ENCODE measurements at regions not wholly inside any gene's neighbourhood (a gene's known extent, or its start where the extent isn't known, plus 50 kb on each side); places are given as distances from the start of the nearest gene placed in this dataset.

DNA sequence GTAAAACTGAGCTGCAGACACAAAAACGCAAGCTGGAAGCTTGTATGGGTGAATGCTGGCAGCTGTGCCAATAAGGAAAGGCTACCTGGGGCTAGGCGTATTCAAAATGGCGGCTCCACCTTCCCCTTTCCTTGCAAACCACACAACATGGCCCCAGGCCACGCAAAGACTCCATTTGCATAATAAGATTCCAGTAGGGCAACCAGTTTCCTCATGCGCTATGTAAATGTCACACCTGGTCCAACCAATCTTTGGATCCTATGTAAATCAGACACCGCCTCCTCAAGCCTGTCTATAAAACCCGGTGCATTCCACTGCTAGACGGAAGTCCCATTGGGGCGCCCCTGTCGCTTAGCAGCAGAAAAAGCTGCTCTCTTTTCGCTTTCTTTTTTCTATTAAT lies 505.9 kb upstream of the BTBD3 start:
- no peak for DNase-seq (ENCODE audit: low spot score)

DNA sequence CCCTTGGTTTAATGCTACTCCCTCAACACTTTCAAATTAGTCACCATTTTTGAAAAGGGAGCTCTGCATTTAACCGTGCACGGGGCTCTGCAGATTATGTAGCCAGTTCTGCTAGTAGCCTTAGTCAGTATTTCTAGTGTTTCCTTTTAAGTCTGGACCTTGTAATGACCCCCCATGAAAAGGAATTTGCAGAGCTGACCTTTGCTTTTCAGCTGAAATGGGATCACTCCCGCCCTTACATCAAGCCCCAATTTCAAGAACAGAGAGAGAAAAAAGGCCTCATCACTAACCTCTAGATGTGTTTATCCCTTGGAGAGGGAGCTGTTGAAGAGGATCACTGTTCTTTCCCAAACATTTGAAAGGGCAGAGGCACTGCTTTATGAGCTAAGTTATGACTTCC lies 490.7 kb upstream of the BTBD3 start:
- no peak for DNase-seq (ENCODE audit: low spot score)

DNA sequence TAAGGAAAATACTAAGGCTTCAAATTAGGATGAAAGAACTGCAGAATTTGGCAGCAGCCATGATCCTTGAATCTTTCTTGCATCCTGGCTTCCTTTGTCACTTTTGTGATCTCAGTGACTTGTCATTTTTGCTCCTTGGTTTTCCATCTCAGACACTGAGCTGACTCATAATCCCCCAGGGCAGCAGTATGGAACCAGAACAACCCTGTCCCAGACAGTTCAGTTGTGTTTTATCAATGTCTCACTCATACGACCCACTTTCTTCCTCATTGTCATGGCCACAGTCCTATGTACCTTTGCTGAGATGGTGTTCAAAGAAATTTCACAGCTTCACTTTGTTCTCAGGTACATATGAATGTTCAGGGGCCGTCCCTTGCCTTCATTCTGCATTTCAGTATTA lies 488.5 kb upstream of the BTBD3 start:
- DNase-seq (ENCODE audit: low spot score), result no peak

DNA sequence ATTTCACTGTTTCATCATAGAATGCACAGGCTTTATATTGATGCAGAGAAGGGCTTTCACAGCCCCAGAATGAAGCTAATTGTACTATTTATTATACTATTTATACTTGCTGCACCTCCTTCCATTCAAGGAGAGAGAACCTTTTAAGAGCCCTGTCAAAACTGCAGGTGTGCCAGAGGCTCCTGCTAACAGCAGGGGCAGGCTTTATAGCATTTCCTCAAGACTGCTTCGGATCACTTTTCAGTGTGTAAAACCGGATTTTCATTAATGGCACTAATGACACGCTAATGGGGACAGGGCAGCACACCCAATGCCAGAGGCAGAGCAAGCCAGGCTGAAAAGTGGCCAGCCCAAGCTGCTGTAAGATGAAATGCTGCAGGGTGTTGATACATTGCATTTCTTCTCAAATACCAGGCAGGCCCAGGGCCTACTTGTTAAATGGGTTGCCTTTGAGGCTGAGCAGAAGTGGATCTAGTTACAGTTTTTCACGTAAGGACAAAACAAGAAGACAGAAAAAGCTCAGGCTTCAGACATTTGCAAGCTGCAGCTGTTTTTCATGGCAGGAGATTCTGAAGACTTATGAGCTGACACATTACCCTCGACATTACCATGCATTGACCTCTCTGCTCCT lies 487.7 kb upstream of the BTBD3 start:
- DNase-seq (ENCODE audit: low spot score), result no peak

DNA sequence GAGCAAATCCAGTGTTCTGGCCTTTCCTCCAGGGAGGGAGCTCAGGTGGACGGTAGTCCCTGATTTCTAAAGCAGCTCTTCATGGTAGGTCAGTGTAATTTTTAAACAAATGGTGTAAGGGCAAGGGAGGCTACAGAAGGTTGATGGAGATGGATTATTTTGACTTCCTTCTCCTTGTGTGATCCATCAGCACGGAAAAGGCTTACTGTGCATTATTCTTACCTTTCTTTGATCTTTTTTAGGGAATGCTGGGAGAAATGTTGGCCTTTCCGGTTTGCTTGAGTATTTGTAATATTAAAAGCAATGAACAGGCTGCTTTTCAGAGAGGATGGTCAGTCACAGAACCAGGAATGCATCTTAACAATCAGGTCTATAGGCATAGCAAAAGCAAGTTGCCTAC lies 487.0 kb upstream of the BTBD3 start:
- no peak for DNase-seq (ENCODE audit: low spot score)

DNA sequence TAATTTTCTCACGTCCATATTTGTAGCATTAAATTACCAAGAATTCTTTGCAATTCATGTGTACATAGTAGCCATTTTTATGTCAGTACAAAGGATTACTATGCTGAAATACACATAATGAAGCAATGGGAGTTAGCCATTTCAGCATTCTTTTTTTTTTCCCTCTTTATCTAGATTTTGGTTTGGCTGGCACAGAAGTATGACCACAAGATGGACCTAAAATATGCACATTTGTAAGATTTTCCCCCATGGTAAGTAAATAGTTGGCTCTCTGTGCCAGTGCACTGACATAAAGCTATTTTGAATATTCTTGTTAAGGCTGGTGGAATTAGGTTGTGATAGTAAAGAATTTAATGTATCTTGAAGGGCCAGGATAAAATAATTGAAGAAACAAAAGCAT lies 486.1 kb upstream of the BTBD3 start:
- no peak for DNase-seq (ENCODE audit: low spot score)

DNA sequence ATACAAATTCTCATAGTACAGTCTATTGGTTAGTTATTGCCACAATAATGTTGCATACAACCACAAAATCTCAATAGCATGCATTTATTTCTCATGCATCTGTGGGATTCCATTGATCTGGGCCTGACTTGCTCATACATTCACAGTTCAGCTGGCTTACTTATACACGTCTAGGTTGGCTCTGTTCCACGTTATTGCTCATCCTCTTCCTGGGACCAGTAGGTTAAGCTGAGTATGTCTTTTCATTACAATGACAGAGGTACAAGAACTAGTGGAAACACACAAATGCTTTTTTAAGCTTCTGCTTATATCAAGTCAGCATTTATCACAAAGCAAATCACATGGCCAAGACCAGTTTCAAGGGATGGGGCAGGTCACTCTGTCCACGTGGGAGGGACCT lies 485.3 kb upstream of the BTBD3 start:
- no peak for DNase-seq (ENCODE audit: low spot score)

DNA sequence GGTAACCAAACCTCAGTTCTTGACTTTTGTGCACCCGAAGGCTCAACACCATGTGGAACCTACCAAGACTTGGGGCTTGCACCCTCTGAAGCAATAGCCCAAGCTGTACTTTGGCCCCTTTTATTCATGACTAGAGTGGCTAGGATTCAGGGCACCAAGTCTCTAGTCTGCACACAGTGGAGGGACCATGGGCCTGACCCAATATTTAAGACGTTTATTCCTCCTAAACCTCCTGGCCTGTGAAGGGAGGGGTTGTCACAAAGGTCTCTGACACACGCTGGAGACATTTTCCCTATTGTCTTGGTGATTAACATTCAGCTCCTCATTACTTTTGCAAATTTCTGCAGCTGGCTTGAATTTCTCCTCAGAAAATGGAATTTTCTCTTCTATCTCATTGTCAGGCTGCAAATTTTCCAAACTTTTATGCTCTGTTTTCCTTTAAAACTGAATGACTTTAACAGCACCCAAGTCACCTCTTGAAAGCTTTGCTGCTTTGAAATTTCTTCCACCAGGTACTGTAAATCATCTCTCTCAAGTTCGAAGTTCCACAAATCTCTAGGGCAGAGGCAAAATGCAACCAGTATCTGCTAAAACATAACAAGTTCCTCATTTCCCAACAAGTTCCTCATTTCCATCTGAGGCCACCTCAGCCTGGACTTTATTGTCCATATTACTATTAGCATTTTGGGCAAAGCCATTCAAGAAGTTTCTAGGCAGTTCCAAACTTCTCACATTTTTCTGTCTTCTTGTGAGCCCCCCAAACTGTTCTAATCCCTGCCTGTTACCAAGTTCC lies 481.4 kb upstream of the BTBD3 start:
- no peak for DNase-seq (ENCODE audit: low spot score)

DNA sequence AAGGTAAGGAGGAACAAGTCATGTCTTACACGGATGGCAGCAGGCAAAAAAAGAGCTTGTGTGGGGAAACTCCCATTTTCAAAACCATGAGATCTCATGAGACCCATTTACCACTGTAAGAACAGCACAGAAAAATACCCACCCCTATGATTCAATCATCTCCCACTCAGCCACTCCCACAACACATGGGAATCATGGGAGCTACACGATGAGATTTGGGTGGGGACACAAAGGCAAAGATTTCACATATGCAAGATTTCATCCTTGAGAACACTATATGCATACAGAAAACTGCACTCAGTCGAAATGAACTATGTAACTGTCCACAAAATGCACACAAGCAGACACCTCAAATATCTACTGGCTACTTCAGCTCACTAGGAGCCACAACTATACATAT lies 480.6 kb upstream of the BTBD3 start:
- DNase-seq (ENCODE audit: low spot score), result no peak

DNA sequence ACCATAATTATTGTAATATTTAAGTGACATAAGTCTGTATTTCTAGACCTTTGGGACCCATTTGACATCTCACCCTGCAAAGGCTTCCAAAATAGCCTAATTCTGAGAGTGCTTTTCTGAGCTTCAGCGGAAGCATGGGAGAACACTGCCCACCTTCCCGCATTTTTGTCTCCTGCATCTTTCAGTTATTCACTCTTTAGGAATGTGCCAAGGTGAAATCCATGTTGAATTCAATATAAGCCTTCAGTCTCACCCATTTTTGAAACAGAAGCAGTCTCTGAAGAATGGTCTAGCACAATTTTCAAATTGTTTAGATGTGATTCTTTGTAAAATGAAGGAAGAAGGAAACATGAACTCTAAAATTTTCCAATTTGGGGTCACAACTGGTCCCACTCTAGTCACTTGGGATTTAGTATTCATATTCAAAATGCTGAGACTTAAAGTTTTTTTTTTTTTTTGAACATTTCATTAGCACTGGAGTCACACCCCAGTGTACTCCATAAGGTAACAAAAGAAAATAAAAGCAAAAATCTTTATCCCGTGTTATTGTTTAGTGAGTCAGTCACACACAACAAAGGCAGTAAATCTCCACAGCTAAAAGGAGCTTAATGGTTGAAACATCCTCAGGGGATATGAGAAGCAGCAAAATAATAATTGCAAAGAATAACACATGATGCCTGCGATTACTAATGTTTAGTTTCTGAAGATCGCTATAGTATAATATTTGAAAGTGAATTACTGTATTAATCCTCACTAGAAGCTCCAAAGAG lies 479.9 kb upstream of the BTBD3 start:
- DNase-seq (ENCODE audit: low spot score), result no peak

DNA sequence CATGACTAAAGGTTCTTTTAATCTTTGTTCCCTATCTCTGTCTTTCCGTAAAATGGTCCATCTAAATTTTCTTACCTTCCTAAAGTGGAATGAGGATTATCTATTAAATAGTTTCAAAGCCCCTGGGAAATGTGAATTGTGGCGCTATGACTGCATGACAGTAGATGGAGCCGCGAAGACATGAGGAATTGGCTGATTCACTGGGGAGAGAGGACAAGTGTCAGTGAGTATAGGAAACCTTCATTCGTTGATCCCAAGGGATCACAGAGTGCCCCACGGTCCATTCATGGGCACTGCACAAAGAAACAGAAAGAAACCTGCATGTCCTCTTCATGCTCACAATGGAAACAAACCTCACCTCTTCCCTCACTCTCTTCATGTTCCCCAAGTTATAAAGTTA lies 479.3 kb upstream of the BTBD3 start:
- no peak for DNase-seq (ENCODE audit: low spot score)

DNA sequence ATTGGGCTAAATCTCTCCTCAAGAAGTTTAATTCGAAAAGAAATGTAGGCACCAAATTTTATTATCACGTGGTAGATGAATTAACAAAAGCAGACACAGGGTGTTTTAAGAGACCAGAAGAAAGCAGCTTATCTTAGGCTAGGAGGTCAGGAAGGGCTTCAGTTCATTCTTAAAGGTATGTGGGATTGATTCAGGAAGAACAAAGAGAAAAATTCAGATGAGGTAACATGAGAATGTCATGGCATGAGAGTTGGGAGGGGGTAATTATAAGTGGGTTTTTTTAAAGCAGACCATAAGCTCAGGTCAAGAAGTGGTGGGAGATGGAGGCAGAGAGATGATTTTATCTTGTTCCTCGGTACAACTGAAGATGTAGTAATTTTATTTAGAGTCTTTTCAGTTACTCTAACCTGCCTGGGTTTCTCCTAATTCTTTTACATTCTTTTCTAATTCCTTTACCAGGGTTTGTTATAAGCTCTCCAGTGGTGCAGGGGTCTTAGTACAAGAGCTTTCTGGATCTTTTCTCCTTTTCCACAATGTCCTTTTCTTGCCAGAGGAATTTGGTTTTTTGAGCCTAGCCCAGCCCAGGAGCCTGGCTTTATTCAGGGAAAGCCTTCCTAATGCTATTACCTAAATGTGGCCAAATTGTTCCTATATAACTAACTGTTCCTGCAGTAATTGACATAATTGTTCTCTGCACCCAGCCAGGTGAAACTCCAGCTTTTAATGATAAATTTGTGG lies 474.1 kb upstream of the BTBD3 start:
- no peak for DNase-seq (ENCODE audit: low spot score)

DNA sequence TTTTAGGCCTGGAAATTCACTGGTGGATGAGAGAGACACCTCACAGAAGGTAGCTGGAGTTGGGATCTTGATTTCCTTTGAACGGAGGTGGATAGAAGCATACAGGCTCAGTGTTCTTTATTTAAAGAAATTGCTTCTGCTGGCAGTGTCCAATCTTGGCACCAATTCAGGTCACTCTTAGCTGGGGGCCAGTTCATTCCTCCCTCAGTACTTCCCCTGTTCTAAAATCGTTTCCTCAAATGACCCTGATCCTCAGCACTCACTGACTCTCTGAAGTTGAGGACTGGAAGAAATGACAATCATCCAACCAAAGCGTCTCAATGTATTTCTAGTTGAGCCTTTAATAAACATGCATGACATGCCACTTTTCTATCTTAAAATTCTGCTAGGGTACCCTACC lies 472.5 kb upstream of the BTBD3 start:
- no peak for DNase-seq (ENCODE audit: low spot score)

DNA sequence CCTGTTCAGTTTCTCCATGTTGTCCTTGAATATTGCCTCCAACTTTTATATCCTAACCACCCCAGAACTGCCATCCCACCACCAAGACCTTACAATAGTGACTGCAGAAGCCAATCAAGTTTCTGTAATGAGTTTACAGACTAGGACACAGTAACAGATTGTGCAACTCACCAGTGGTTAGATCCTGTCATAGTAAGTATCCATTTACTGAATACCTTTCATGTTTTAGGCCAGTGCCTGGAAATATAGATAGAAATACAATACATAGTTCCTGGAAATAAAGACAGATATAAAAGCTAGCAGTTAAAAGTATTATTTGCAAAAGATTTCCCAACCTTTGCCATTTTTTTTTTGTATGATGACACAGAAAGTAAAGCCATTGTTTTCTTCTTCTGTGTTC lies 471.8 kb upstream of the BTBD3 start:
- DNase-seq (ENCODE audit: low spot score), result no peak

DNA sequence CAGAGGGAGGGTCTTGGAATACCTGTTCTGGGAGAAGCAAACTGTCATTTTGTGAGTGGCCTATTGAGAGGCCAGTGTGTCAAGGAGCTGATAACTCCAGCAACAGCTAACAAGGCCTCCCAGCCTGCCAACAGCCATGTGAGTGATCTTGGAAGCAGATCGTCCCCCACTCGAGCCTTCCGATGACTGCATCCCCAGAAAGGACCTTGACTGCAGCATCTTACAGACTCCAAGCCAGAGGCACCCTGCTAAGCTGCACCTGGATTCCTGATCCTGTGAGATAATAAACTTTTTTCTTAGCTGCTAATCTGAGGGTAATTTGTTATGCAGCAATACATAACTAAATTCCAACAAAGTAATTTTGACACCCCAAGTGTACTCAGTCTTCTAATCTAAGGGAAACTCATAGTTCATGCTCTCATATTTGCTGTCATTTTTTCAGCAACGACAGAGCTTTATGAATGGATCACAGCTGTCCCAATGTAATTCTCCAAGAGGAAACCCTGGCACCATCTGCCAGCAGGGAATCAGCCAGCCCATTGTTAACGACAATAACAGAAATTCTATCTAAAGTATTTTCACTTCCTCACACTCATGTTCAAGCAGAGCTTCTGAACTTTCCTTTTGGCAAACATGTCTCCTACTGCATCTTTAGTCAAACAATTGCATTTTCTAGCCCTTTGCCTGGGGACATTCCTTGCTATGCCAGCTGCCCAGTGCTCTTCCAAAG lies 470.2 kb upstream of the BTBD3 start:
- no peak for DNase-seq (ENCODE audit: low spot score)

DNA sequence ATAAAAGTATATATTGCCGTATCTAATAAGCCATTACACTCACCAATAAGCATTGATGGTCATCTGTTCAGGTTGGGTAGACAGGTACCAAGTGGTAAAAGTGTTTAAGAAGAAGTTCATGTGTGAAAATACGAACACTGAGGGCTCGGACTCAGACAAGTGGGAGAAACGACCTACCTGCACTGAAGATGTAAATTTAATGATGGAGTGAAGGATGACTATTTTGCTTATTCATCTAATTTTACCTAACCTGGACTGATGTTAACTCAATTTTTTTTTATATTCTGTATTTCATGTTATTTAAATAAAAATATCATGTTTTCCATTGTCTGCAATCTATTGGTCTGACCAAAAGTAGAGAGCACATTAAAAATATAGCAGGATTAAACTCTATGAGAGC lies 469.1 kb upstream of the BTBD3 start:
- no peak for DNase-seq (ENCODE audit: low spot score)

DNA sequence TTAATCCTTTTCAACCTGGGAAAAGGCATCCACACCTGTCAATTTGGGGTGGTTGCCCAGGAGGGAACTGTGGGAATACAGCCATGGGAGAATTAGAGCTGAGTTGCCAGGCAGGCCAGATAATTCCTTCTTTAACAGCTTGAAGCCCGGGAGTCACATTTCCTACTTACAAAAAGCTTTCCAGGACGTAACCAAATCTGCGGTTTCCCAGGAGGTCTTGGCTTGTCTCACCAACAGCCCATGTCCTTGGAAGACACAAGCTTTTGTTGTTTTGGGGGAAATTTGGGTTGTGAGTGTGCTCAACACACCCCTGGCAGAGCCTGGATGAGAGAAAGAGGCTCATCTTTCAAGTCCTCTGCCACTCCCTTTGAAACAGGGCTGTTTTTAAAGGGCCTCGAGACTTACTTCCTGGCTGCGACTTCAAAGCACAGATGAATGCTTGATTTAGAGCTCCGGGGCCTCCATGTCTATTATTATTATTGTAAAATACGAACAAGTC lies 465.9 kb upstream of the BTBD3 start:
- no peak for DNase-seq (ENCODE audit: low spot score)

DNA sequence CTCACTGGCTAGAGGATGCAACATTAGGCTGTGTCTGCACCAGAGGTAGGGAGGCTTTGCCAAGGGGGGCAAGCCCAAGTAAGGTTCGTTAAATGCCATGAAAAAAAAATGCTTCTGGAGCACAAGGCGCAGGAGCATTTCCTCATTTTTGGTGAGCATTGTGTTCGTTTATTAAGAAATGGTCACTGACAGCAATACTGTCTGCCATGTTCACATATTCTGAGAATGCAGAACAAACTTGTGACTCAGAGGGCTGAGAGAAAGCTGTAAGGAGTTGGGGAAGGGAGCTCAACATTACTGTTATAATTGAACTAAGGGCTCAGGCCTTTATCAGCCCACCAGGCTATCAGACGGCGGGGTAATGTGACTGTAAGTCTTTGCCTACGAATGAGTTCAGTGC lies 465.4 kb upstream of the BTBD3 start:
- no peak for DNase-seq (ENCODE audit: low spot score)

DNA sequence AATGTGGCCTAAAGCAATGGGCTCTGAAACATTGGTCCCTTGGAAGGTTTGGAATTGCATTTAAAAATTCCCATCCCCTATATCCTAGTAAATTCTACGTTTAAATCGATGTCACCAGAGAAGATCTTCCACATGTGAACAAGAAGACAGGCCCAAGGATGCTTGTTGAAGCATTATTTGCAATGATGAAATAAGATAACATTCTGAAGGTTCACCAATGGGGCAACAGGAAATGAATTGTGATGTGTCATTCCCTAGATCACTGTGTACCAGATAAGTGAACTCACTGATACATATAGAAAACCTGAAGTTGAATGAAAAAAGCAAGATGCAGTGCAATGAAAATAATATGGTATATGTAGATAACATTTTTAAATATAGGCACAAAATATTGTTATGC lies 464.3 kb upstream of the BTBD3 start:
- no peak for DNase-seq (ENCODE audit: low spot score)

DNA sequence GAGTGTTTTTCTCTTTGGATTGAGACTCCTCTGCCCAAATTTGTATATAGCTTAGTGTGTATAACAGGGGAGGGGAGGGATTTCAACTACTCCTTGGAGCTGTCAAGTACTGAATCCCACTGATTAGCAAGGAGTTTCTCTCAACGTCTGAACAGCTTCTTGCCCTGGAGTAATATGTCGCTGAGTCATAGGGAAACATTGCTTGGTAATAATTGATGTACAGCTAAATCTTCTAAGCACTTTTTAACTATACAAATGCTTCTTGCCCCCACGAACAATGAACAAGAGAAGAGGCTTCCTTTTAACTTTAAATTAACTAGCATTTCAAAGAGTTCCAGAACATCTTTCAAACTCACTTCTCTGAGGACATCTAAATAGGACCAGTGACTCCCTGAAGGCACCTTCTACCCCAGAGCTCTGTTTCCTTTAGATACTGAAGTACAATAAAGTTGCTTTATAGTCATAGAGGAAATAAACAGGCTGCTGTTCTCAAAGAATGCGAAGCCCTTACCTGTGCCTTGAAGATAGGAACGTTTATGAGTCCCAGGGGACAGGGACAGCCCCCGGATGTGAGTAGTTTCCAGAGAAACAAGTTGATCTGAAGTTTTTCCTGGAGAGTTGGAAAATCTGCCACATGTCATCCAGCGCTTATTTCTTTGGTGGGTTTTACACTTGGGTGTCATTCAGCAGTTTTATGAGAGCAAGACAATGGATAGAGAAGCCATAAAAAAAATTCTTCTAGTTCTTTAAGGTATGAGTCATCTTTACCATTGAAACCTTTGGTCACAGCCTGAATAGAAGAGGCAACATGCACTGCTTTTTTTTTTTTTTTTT lies 462.5 kb upstream of the BTBD3 start:
- DNase-seq (ENCODE audit: low spot score), result peak; percentile 5

DNA sequence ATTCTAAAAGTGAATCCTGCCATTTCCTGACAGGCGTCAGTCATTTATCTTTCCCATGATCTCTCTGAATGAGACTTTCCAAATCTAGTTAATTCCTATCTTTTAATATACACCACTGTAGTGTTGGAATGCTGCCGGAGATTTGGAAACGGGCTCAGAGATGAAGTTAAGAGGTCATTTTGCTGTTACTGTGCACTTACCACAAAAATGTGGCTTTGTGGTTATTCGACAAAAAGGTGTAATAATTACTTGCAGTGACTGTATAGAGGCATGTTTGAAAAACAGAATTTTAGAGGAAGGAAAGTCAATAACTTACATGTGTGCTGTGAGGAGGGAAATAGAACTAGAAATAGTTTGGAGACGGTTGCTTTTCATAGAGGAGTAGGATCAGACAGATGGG lies 460.2 kb upstream of the BTBD3 start:
- no peak for DNase-seq (ENCODE audit: low spot score)

Measured in hepatic stellate cell (primary cell).